ENCODE measurements at regions not wholly inside any gene's neighbourhood (a gene's known extent, or its start where the extent isn't known, plus 50 kb on each side); places are given as distances from the start of the nearest gene placed in this dataset.

DNA sequence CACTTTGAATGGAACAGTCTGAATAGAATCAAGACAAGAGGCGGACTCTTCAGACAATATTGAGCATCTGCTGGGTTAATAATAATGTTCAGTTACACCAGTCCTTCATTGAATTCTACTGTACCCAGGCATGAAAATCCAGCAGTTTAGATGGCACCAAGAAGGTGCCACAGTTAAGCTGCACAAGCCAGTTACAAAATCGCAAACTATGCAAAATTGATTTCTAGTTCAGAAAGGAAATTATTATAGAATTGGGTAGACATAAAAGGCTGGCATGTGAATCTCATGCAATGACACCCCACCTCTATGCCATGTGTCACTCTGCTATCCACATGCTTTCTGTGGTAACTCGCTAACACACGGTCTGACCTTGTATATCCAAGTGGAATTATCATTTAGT is 105.8 kb upstream of the VCX3A start:
- Histone ChIP-seq H3K27me3 (ENCODE audit: low read depth, low read length) (no peaks in the 10 kb centered on the region), H4K20me1 (ENCODE audit: insufficient read depth, low read length) (no peaks in the 10 kb centered on the region), H3K36me3 (replicated peaks; ENCODE audit: low read depth, low read length) (no peaks in the 10 kb centered on the region), H3K27ac (ENCODE audit: low read length) (no peak overlapping the region), H3K4me2 (ENCODE audit: low read length) (no peak overlapping the region), H3K9ac (ENCODE audit: low read length) (no peak overlapping the region), H3K79me2 (ENCODE audit: low read length) (no peaks in the 10 kb centered on the region), H3K4me3 (ENCODE audit: low read length) (no peak overlapping the region), H2AFZ (ENCODE audit: low read depth, low read length) (no peak overlapping the region), H3K9me3 (ENCODE audit: insufficient read depth, low read length) (no peaks in the 10 kb centered on the region), H3K4me1 (ENCODE audit: low read length) (no peaks in the 10 kb centered on the region)
- TF ChIP-seq, protein P1, sequence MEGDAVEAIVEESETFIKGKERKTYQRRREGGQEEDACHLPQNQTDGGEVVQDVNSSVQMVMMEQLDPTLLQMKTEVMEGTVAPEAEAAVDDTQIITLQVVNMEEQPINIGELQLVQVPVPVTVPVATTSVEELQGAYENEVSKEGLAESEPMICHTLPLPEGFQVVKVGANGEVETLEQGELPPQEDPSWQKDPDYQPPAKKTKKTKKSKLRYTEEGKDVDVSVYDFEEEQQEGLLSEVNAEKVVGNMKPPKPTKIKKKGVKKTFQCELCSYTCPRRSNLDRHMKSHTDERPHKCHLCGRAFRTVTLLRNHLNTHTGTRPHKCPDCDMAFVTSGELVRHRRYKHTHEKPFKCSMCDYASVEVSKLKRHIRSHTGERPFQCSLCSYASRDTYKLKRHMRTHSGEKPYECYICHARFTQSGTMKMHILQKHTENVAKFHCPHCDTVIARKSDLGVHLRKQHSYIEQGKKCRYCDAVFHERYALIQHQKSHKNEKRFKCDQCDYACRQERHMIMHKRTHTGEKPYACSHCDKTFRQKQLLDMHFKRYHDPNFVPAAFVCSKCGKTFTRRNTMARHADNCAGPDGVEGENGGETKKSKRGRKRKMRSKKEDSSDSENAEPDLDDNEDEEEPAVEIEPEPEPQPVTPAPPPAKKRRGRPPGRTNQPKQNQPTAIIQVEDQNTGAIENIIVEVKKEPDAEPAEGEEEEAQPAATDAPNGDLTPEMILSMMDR (IDR thresholded peaks at IDR 0.05; ENCODE audit: low read depth, low read length): no peak
- TF ChIP-seq EZH2phosphoT487 (IDR thresholded peaks at IDR 0.05; ENCODE audit: low read depth): no peak

GRCh38 chrX:6614506-6614905 is 79.6 kb upstream of the VCX3A start:
- Histone ChIP-seq H3K4me2 (ENCODE audit: low read length) (no peak overlapping the region), H3K4me1 (ENCODE audit: low read length) (no peaks in the 10 kb centered on the region), H3K4me3 (ENCODE audit: low read length) (no peak overlapping the region), H3K9ac (ENCODE audit: low read length) (no peak overlapping the region), H3K79me2 (ENCODE audit: low read length) (no peaks in the 10 kb centered on the region), H3K9me3 (ENCODE audit: insufficient read depth, low read length) (no peaks in the 10 kb centered on the region), H3K36me3 (replicated peaks; ENCODE audit: low read depth, low read length) (no peaks in the 10 kb centered on the region), H2AFZ (ENCODE audit: low read depth, low read length) (no peak overlapping the region), H3K27me3 (ENCODE audit: low read depth, low read length) (no peaks in the 10 kb centered on the region), H3K27ac (ENCODE audit: low read length) (no peak overlapping the region), H4K20me1 (ENCODE audit: insufficient read depth, low read length) (no peaks in the 10 kb centered on the region)
- TF ChIP-seq, protein P1 (IDR thresholded peaks at IDR 0.05; ENCODE audit: low read depth, low read length): no peak
- no peak for TF ChIP-seq EZH2phosphoT487 (IDR thresholded peaks at IDR 0.05; ENCODE audit: low read depth)

GRCh38 chrX:6599230-6599860 is 64.4 kb upstream of the VCX3A start:
- no peaks in the 10 kb centered on the region for H3K27me3 ChIP-seq (ENCODE audit: low read depth, low read length)
- H3K4me1 ChIP-seq (ENCODE audit: low read length): no peaks in the 10 kb centered on the region
- no peaks in the 10 kb centered on the region for H4K20me1 ChIP-seq (ENCODE audit: insufficient read depth, low read length)
- TF ChIP-seq, protein P1 (IDR thresholded peaks at IDR 0.05; ENCODE audit: low read depth, low read length): no peak
- no peak overlapping the region for H3K9ac ChIP-seq (ENCODE audit: low read length)
- no peaks in the 10 kb centered on the region for H3K36me3 ChIP-seq (replicated peaks; ENCODE audit: low read depth, low read length)
- H3K4me3 ChIP-seq (ENCODE audit: low read length): no peak overlapping the region
- no peak overlapping the region for H3K4me2 ChIP-seq (ENCODE audit: low read length)
- H3K9me3 ChIP-seq (ENCODE audit: insufficient read depth, low read length): no peaks in the 10 kb centered on the region
- H3K27ac ChIP-seq (ENCODE audit: low read length): no peak overlapping the region
- no peaks in the 10 kb centered on the region for H3K79me2 ChIP-seq (ENCODE audit: low read length)
- no peak overlapping the region for H2AFZ ChIP-seq (ENCODE audit: low read depth, low read length)
